Uterus (tissue), 2 donors: ENCODE measurements at regions not wholly inside any gene's neighbourhood (a gene's known extent, or its start where the extent isn't known, plus 50 kb on each side); places are given as distances from the start of the nearest gene placed in this dataset.

Source experiments
- CTCF ChIP-seq, 4 experiments: fragments of 200-600 bp in 2 of 4; fragments of 450-650 bp in 2 of 4; sonication (generic) in 2 of 4; IDR thresholded peaks; one replicate each; pipeline ENCODE4 v1.5.1; 2016 to 2019; ENCODE audit warnings: antibody characterized with exemption in 4 of 4, mild to moderate bottlenecking in 2 of 4, moderate library complexity in 1 of 4
- POLR2A ChIP-seq, 2 donors: fragments of 450-650 bp; IDR thresholded peaks; one replicate each; pipeline ENCODE4 v1.6.1; 2016; ENCODE audit warnings: antibody characterized with exemption in 2 of 2, mild to moderate bottlenecking in 1 of 2, moderate library complexity in 1 of 2

- TF ChIP-seq POLR2A (IDR thresholded peaks at IDR 0.05) (no peak), CTCF (IDR thresholded peaks at IDR 0.05) (no peak)
These were observed 189.0 kb upstream of the ZRANB2 start for GRCh38 chr1:71269818-71270217.
